ENCODE measurements at regions not wholly inside any gene's neighbourhood (a gene's known extent, or its start where the extent isn't known, plus 50 kb on each side); places are given as distances from the start of the nearest gene placed in this dataset.

GRCh38 chr6:18527836-18528743 lies 140.9 kb downstream of the RNF144B start:
- peak; percentile 47 for DNase-seq

GRCh38 chr6:18530201-18530600 lies 143.1 kb downstream of the RNF144B start:
- no peak for DNase-seq

- DNase-seq: no peak
These were observed 145.0 kb downstream of the RNF144B start for GRCh38 chr6:18532139-18532538.

GRCh38 chr6:18533793-18534192 lies 146.6 kb downstream of the RNF144B start:
- DNase-seq: no peak

GRCh38 chr6:18536591-18537055 lies 149.5 kb downstream of the RNF144B start:
- no peak for DNase-seq

GRCh38 chr6:18538315-18538714 lies 151.2 kb downstream of the RNF144B start:
- DNase-seq: no peak

GRCh38 chr6:18543051-18543450 lies 155.9 kb downstream of the RNF144B start:
- DNase-seq: no peak

- peak; percentile 24 for DNase-seq
These were observed 158.0 kb downstream of the RNF144B start for GRCh38 chr6:18545142-18545541.

GRCh38 chr6:18545726-18546125 lies 158.6 kb downstream of the RNF144B start:
- peak; percentile 37 for DNase-seq

- no peak for DNase-seq
These were observed 163.0 kb downstream of the RNF144B start for GRCh38 chr6:18550119-18550518.

- DNase-seq: no peak
These were observed 164.1 kb downstream of the RNF144B start for GRCh38 chr6:18551228-18551627.

- no peak for DNase-seq
These were observed 168.6 kb downstream of the RNF144B start for GRCh38 chr6:18555750-18556149.

- peak; percentile 28 for DNase-seq
These were observed 174.0 kb downstream of the RNF144B start for GRCh38 chr6:18561037-18561750.

GRCh38 chr6:18562726-18563125 lies 175.6 kb downstream of the RNF144B start:
- no peak for DNase-seq

- DNase-seq: no peak
These were observed 177.6 kb downstream of the RNF144B start for GRCh38 chr6:18564775-18565174.

GRCh38 chr6:18565231-18565630 lies 178.1 kb downstream of the RNF144B start:
- DNase-seq: no peak

- no peak for DNase-seq
These were observed 180.2 kb downstream of the RNF144B start for GRCh38 chr6:18567380-18567779.

- no peak for DNase-seq
These were observed 190.3 kb downstream of the RNF144B start for GRCh38 chr6:18577491-18577890.

- no peak for DNase-seq
These were observed 192.0 kb downstream of the RNF144B start for GRCh38 chr6:18579166-18579565.

- DNase-seq: no peak
These were observed 192.7 kb downstream of the RNF144B start for GRCh38 chr6:18579869-18580268.

GRCh38 chr6:18584372-18584771 lies 197.2 kb downstream of the RNF144B start:
- DNase-seq: no peak

- DNase-seq: peak; percentile 79
These were observed 198.0 kb downstream of the RNF144B start for GRCh38 chr6:18585032-18585573.

- DNase-seq: no peak
These were observed 199.0 kb downstream of the RNF144B start for GRCh38 chr6:18586133-18586532.
